Natural killer cell (primary cell): ENCODE measurements at regions not wholly inside any gene's neighbourhood (a gene's known extent, or its start where the extent isn't known, plus 50 kb on each side); places are given as distances from the start of the nearest gene placed in this dataset.

ENCODE experiments used
- ATAC-seq, 3 donors: fragments of 150-1000 bp in 2 of 3; fragments of 200-7000 bp in 1 of 3; cut with Tn5 transposase; 1 replicate in 1 of 3; 2 replicates in 2 of 3; pipeline ENCODE4 v1.10.0; 2021; ENCODE audit warnings: mild to moderate bottlenecking in 2 of 3, moderate library complexity in 2 of 3
- DNase-seq, 2 donors: peaks; one replicate each; pipeline versions ENCODE4 v3.0.0 to v3.0.0-alpha.2; 2013 to 2021; ENCODE audit warnings: mixed read lengths in 1 of 2
- H3K27ac ChIP-seq: one replicate; pipeline ENCODE4 v1.5.1; 2013; ENCODE audit warnings: mild to moderate bottlenecking, low read length
- H3K27me3 ChIP-seq: one replicate; pipeline ENCODE4 v1.6.1; 2013; ENCODE audit warnings: low read length; ENCODE audit not compliant: control insufficient read depth, insufficient read depth
- H3K36me3 ChIP-seq: one replicate; pipeline ENCODE4 v1.6.1; 2013; ENCODE audit warnings: low read length; ENCODE audit not compliant: control insufficient read depth, insufficient read depth
- H3K4me1 ChIP-seq: one replicate; pipeline ENCODE4 v1.6.1; 2013; ENCODE audit warnings: low read length; ENCODE audit not compliant: control insufficient read depth, insufficient read depth
- H3K4me3 ChIP-seq: one replicate; pipeline ENCODE4 v1.5.1; 2013; ENCODE audit warnings: low read length
- H3K9me3 ChIP-seq: one replicate; pipeline ENCODE4 v1.6.1; 2013; ENCODE audit warnings: low read length; ENCODE audit not compliant: control insufficient read depth, insufficient read depth
- H3K27ac Mint-ChIP-seq, 2 donors: one replicate each; pipeline ENCODE4 v1.8.0; 2022; ENCODE audit warnings: mild to moderate bottlenecking in 2 of 2, mixed read lengths in 2 of 2, moderate library complexity in 1 of 2
- H3K27me3 Mint-ChIP-seq, 2 donors: one replicate each; pipeline ENCODE4 v1.8.0; 2022; ENCODE audit warnings: low read depth in 2 of 2, mixed read lengths in 2 of 2
- H3K36me3 Mint-ChIP-seq: one replicate; pipeline ENCODE4 v1.8.0; 2022; ENCODE audit warnings: mixed read lengths
- H3K4me1 Mint-ChIP-seq, 2 donors: one replicate each; pipeline ENCODE4 v1.8.0; 2022; ENCODE audit warnings: mixed read lengths in 2 of 2
- H3K4me3 Mint-ChIP-seq: one replicate; pipeline ENCODE4 v1.8.0; 2022; ENCODE audit warnings: mild to moderate bottlenecking, moderate library complexity, mixed read lengths
- H3K9me3 Mint-ChIP-seq, 2 donors: one replicate each; pipeline ENCODE4 v1.8.0; 2022; ENCODE audit warnings: mixed read lengths in 2 of 2
- CTCF ChIP-seq: fragments of 200-600 bp; IDR thresholded peaks from one replicate; pipeline ENCODE4 v1.8.0; 2022; ENCODE audit warnings: antibody characterized with exemption
- WGBS: methylation state at CpG from one replicate; pipeline ENCODE4 v1.1.7; 2013; ENCODE audit warnings: missing lambda C conversion rate; ENCODE audit not compliant: insufficient coverage; 5-methylcytosine and 5-hydroxymethylcytosine counted together
- intact Hi-C: fragments of 100-400 bp; cut with micrococcal nuclease; formaldehyde crosslinking; loops from one replicate; pipeline ENCODE4 v1.14.2; 2022

DNA sequence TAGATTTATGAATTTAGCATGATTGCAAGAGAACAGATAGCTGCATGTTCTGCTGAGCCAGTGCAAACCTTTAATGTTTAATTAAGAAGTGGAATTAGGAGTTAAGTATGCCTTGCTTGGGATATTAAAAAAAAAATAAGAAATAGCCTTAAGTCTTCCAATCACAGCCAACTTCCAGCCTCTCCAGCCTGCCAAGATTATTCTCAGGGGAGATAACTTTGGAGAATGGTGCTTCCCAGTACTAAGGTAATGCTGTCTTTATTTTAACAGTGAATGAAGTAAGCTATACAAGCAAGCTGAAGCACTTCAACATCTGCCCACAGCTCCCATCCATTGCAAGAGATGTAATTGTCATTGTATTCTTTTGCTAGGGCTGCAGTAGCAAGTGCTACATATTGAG, 389.5 kb upstream of the ASIC2 start:
- peaks cover 3 to 9% of the 10 kb centered on the region in 2 donors for H3K27me3 Mint-ChIP-seq
- no peaks in the 10 kb centered on the region for H3K9me3 Mint-ChIP-seq
- no peaks in the 10 kb centered on the region for H3K36me3 ChIP-seq
- ATAC-seq: no peak
- no peak for DNase-seq
- H3K4me3 ChIP-seq: no peak overlapping the region
- no peaks in the 10 kb centered on the region for H3K36me3 Mint-ChIP-seq
- no peaks in the 10 kb centered on the region for H3K4me1 Mint-ChIP-seq
- intact Hi-C loops: no loop called here
- no peak for TF ChIP-seq CTCF
- no peak overlapping the region for H3K4me3 Mint-ChIP-seq
- H3K4me1 ChIP-seq: no peaks in the 10 kb centered on the region
- H3K27ac ChIP-seq: no peak overlapping the region
- H3K27ac Mint-ChIP-seq: no peak overlapping the region
- H3K9me3 ChIP-seq: no peaks in the 10 kb centered on the region
- H3K27me3 ChIP-seq: no peaks in the 10 kb centered on the region

DNA sequence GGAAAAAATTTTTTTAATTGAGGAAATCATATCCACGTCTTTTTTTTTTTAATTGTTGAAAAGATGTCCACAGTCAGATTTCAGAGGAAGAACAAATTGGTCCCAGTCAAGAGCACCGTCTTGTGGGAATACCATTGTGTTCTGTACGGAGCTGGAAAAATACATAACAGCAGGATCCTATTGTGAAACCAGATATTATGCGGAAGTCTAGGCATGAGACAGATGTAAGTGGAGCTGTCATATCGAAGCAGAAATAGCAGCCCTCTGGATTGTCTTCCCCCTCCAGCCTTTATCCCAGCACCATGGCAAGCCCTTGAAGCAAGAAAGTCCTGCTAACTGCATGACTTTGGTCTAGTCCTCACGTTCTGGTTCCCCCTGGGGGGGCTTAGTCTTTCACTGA, 391.6 kb upstream of the ASIC2 start:
- no peaks in the 10 kb centered on the region for H3K4me1 Mint-ChIP-seq
- H3K36me3 ChIP-seq: no peaks in the 10 kb centered on the region
- intact Hi-C loops: no loop called here
- DNase-seq (no peak), ATAC-seq (no peak)
- no peaks in the 10 kb centered on the region for H3K9me3 ChIP-seq
- H3K9me3 Mint-ChIP-seq: no peaks in the 10 kb centered on the region
- H3K27ac Mint-ChIP-seq: no peak overlapping the region
- no peaks in the 10 kb centered on the region for H3K4me1 ChIP-seq
- WGBS: 88% methylated on average over 6 of the region's 6 CpGs
- H3K36me3 Mint-ChIP-seq: no peaks in the 10 kb centered on the region
- H3K27ac ChIP-seq: no peak overlapping the region
- TF ChIP-seq CTCF: no peak
- no peaks in the 10 kb centered on the region for H3K27me3 ChIP-seq
- H3K4me3 ChIP-seq: no peak overlapping the region
- no peak overlapping the region for H3K4me3 Mint-ChIP-seq
- H3K27me3 Mint-ChIP-seq: peaks cover 3 to 26% of the 10 kb centered on the region in 2 donors

GRCh38 chr17:33686171-33686570, 393.1 kb upstream of the ASIC2 start:
- Histone ChIP-seq H3K36me3 (no peaks in the 10 kb centered on the region), H3K4me1 (no peaks in the 10 kb centered on the region), H3K27me3 (no peaks in the 10 kb centered on the region), H3K9me3 (no peaks in the 10 kb centered on the region), H3K27ac (no peak overlapping the region), H3K4me3 (no peak overlapping the region)
- Mint-ChIP-seq H3K36me3 (no peaks in the 10 kb centered on the region), H3K9me3 (no peaks in the 10 kb centered on the region), H3K4me3 (no peak overlapping the region), H3K4me1 (no peaks in the 10 kb centered on the region), H3K27ac (no peak overlapping the region), H3K27me3 (peaks cover 5 to 26% of the 10 kb centered on the region in 2 donors)
- ATAC-seq: peak in 2 of 3 donors; percentile 45 to 53
- intact Hi-C loops: no loop called here
- TF ChIP-seq CTCF: peak; percentile 38
- peak in 1 of 2 donors; percentile 31 for DNase-seq
- WGBS: 78% methylated on average over 4 of the region's 4 CpGs

GRCh38 chr17:33687831-33688230, 394.7 kb upstream of the ASIC2 start:
- H3K27me3 ChIP-seq: no peaks in the 10 kb centered on the region
- no peak for ATAC-seq
- no peak for DNase-seq
- Mint-ChIP-seq H3K27ac (no peak overlapping the region), H3K4me3 (no peak overlapping the region), H3K4me1 (no peaks in the 10 kb centered on the region), H3K36me3 (no peaks in the 10 kb centered on the region), H3K27me3 (peaks cover 5 to 26% of the 10 kb centered on the region in 2 donors), H3K9me3 (no peaks in the 10 kb centered on the region)
- 83% methylated on average over 3 of the region's 3 CpGs for WGBS
- H3K36me3 ChIP-seq: no peaks in the 10 kb centered on the region
- H3K9me3 ChIP-seq: no peaks in the 10 kb centered on the region
- H3K27ac ChIP-seq: no peak overlapping the region
- no peak for TF ChIP-seq CTCF
- no peaks in the 10 kb centered on the region for H3K4me1 ChIP-seq
- no peak overlapping the region for H3K4me3 ChIP-seq
- intact Hi-C loops: no loop called here
